ENCODE measurements at regions not wholly inside any gene's neighbourhood (a gene's known extent, or its start where the extent isn't known, plus 50 kb on each side); places are given as distances from the start of the nearest gene placed in this dataset.

- DNase-seq (ENCODE audit: low spot score) = no peak
Measured at GRCh38 chr1:37277366-37277765, 197.0 kb upstream of the ZC3H12A start.

- DNase-seq (ENCODE audit: low spot score) = no peak
Measured at GRCh38 chr1:37281354-37281753, 193.0 kb upstream of the ZC3H12A start.

- DNase-seq (ENCODE audit: low spot score) = no peak
Measured at GRCh38 chr1:37282764-37283163, 191.6 kb upstream of the ZC3H12A start.

- DNase-seq (ENCODE audit: low spot score) = no peak
Measured at GRCh38 chr1:37284053-37284452, 190.3 kb upstream of the ZC3H12A start.

GRCh38 chr1:37286881-37287280, 187.5 kb upstream of the ZC3H12A start:
- no peak for DNase-seq (ENCODE audit: low spot score)

- DNase-seq (ENCODE audit: low spot score) = no peak
Measured at GRCh38 chr1:37288900-37289299, 185.5 kb upstream of the ZC3H12A start.

GRCh38 chr1:37290718-37291117, 183.7 kb upstream of the ZC3H12A start:
- DNase-seq (ENCODE audit: low spot score) = no peak

GRCh38 chr1:37292789-37293188, 181.6 kb upstream of the ZC3H12A start:
- no peak for DNase-seq (ENCODE audit: low spot score)

GRCh38 chr1:37294096-37294495, 180.3 kb upstream of the ZC3H12A start:
- DNase-seq (ENCODE audit: low spot score) = no peak

- no peak for DNase-seq (ENCODE audit: low spot score)
Measured at GRCh38 chr1:37294529-37294928, 179.9 kb upstream of the ZC3H12A start.

- DNase-seq (ENCODE audit: low spot score) = no peak
Measured at GRCh38 chr1:37298769-37299168, 175.6 kb upstream of the ZC3H12A start.

GRCh38 chr1:37299216-37299615, 175.2 kb upstream of the ZC3H12A start:
- DNase-seq (ENCODE audit: low spot score) = no peak

GRCh38 chr1:37303884-37304574, 170.4 kb upstream of the ZC3H12A start:
- DNase-seq (ENCODE audit: low spot score) = no peak

- no peak for DNase-seq (ENCODE audit: low spot score)
Measured at GRCh38 chr1:37305108-37305507, 169.3 kb upstream of the ZC3H12A start.

GRCh38 chr1:37305841-37306240, 168.5 kb upstream of the ZC3H12A start:
- no peak for DNase-seq (ENCODE audit: low spot score)

GRCh38 chr1:37306461-37306860, 167.9 kb upstream of the ZC3H12A start:
- no peak for DNase-seq (ENCODE audit: low spot score)

- DNase-seq (ENCODE audit: low spot score) = no peak
Measured at GRCh38 chr1:37306871-37307270, 167.5 kb upstream of the ZC3H12A start.

- DNase-seq (ENCODE audit: low spot score) = no peak
Measured at GRCh38 chr1:37308031-37308960, 166.1 kb upstream of the ZC3H12A start.

- DNase-seq (ENCODE audit: low spot score) = no peak
Measured at GRCh38 chr1:37309574-37309973, 164.8 kb upstream of the ZC3H12A start.

- DNase-seq (ENCODE audit: low spot score) = no peak
Measured at GRCh38 chr1:37310064-37310463, 164.3 kb upstream of the ZC3H12A start.

GRCh38 chr1:37315371-37315846, 159.0 kb upstream of the ZC3H12A start:
- DNase-seq (ENCODE audit: low spot score) = no peak

- no peak for DNase-seq (ENCODE audit: low spot score)
Measured at GRCh38 chr1:37317870-37318467, 156.4 kb upstream of the ZC3H12A start.

- DNase-seq (ENCODE audit: low spot score) = no peak
Measured at GRCh38 chr1:37318490-37318889, 155.9 kb upstream of the ZC3H12A start.
